Stimulated activated naive CD8-positive, alpha-beta T cell treated with anti-CD3 and anti-CD28 coated beads, Interleukin-15, Interleukin-2, amounts not matched to agents 100 U/mL and 50 U/mL, for 24 hours (primary cell): ENCODE measurements at regions not wholly inside any gene's neighbourhood (a gene's known extent, or its start where the extent isn't known, plus 50 kb on each side); places are given as distances from the start of the nearest gene placed in this dataset.

Experiments
- ATAC-seq: fragments of 150-1000 bp; cut with Tn5 transposase; one replicate; pipeline ENCODE4 v1.10.0; 2021
- DNase-seq: peaks from one replicate; pipeline ENCODE4 v3.0.0; 2021

- peak; percentile 96 for ATAC-seq
- DNase-seq, result peak; percentile 57
Observed at GRCh38 chr2:128473175-128474035, 154.7 kb upstream of the HS6ST1 start.

- DNase-seq, result no peak
- no peak for ATAC-seq
Observed at GRCh38 chr2:128474036-128474955, 155.6 kb upstream of the HS6ST1 start.

- ATAC-seq (no peak), DNase-seq (no peak)
Observed at GRCh38 chr2:128474962-128475361, 156.3 kb upstream of the HS6ST1 start.

- DNase-seq (no peak), ATAC-seq (no peak)
Observed at GRCh38 chr2:128475427-128476211, 157.0 kb upstream of the HS6ST1 start.

- DNase-seq (no peak), ATAC-seq (no peak)
Observed at GRCh38 chr2:128477026-128477820, 158.6 kb upstream of the HS6ST1 start.

- ATAC-seq (no peak), DNase-seq (no peak)
Observed at GRCh38 chr2:128477891-128478290, 159.2 kb upstream of the HS6ST1 start.

- no peak for ATAC-seq
- no peak for DNase-seq
Observed at GRCh38 chr2:128485761-128486639, 167.3 kb upstream of the HS6ST1 start.

GRCh38 chr2:128486640-128487375 lies 168.1 kb upstream of the HS6ST1 start:
- ATAC-seq (no peak), DNase-seq (no peak)

- ATAC-seq (no peak), DNase-seq (no peak)
Observed at GRCh38 chr2:128487650-128488387, 169.2 kb upstream of the HS6ST1 start.

GRCh38 chr2:128488434-128488833 lies 169.8 kb upstream of the HS6ST1 start:
- no peak for DNase-seq
- no peak for ATAC-seq

GRCh38 chr2:128489526-128490273 lies 171.0 kb upstream of the HS6ST1 start:
- no peak for ATAC-seq
- DNase-seq, result no peak

- ATAC-seq, result no peak
- DNase-seq, result no peak
Observed at GRCh38 chr2:128490321-128490720, 171.7 kb upstream of the HS6ST1 start.

GRCh38 chr2:128490881-128491691 lies 172.4 kb upstream of the HS6ST1 start:
- DNase-seq (no peak), ATAC-seq (no peak)

GRCh38 chr2:128491692-128492244 lies 173.1 kb upstream of the HS6ST1 start:
- ATAC-seq (no peak), DNase-seq (no peak)

- ATAC-seq (no peak), DNase-seq (no peak)
Observed at GRCh38 chr2:128492966-128493811, 174.5 kb upstream of the HS6ST1 start.

GRCh38 chr2:128493880-128494279 lies 175.2 kb upstream of the HS6ST1 start:
- DNase-seq (no peak), ATAC-seq (no peak)
